ENCODE measurements at regions not wholly inside any gene's neighbourhood (a gene's known extent, or its start where the extent isn't known, plus 50 kb on each side); places are given as distances from the start of the nearest gene placed in this dataset.
A peak's percentile ranks its signal among the peaks of the same experiment; 100 is the strongest.

DNA sequence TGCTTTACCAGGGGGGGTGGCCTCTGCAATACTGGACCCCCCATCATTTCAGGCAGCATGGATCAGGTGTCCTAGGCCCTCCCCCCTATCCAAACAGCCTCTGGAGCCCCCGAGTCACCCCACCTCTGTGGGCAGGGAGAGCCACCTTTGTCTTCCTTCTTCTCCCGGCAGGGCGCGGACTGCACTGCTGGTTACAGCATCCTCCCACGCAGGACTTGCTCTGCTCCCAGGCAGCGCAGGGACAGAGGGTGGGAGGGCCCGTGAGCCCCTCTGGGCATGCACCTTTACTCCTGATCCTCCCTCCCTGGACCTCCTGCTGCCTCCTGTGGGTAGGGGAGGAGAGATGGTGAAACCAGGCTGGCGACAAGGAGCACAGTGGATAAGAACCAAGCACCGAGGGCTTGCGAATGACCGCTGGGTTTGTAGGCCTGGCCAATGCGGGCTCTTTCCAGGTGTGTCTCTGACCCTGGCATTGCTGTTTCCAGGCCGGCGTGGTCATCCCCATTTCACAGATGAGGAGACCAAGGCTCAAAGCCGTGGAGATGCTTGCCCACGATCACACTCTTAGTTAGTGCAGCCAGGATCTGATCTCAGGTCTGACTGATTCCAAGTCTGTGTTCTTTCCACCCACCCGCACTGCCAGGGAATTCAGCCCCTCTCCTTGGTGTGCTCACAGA lies 73.6 kb upstream of the TARDBP start:
- no peak for DNase-seq (ENCODE audit: low spot score)
- in situ Hi-C loops (cut with MboI; ENCODE audit: low sequenced_read_pairs, unreplicated experiment), result loop anchor here (25.0 kb wide), 1 partner anchor 427 kb away; no protein-coding TSS in a partner anchor
- TF ChIP-seq, protein P1, sequence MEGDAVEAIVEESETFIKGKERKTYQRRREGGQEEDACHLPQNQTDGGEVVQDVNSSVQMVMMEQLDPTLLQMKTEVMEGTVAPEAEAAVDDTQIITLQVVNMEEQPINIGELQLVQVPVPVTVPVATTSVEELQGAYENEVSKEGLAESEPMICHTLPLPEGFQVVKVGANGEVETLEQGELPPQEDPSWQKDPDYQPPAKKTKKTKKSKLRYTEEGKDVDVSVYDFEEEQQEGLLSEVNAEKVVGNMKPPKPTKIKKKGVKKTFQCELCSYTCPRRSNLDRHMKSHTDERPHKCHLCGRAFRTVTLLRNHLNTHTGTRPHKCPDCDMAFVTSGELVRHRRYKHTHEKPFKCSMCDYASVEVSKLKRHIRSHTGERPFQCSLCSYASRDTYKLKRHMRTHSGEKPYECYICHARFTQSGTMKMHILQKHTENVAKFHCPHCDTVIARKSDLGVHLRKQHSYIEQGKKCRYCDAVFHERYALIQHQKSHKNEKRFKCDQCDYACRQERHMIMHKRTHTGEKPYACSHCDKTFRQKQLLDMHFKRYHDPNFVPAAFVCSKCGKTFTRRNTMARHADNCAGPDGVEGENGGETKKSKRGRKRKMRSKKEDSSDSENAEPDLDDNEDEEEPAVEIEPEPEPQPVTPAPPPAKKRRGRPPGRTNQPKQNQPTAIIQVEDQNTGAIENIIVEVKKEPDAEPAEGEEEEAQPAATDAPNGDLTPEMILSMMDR (IDR thresholded peaks at IDR 0.05; ENCODE audit: borderline replicate concordance, control extremely low read depth, extremely low read depth, insufficient read depth, missing control alignments), result no peak

DNA sequence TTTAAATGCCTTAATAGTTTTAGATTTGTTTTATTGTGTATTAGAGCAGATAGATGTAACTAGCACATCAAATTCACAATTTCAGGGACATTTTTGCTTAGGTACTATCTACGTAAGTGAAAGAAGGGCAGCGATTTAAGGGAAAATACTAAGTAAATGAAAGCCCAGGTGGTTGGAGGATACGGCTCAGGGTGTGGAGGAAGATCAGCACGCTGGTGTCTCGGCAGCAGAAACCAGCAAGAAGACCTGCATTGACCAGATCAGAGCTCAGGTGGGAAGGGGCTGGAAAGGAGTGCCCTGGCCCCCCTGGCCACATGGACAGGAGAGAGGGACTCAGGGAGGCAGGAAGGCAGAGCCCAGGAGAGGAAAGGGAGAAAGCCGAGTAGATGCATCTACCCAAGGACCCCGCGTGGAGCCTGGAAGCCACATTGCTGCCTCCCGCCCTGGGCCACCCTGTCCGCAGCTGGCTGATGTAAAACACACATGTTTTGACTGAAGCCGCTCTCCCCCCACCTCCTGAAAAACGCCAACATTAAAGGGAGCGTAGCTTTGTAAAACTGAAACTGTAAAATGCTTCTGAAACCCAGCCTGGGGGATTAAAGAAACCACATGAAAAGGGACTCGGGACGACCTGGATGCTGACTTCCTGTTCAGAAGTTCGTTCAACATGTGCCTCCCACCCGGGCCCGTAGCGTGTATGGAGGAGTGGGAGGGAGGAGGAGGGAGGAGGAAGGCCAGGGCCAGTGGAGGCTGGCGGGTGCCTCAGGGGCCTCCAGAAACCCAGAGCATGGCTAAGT lies 72.6 kb upstream of the TARDBP start:
- in situ Hi-C loops (cut with MboI; ENCODE audit: low sequenced_read_pairs, unreplicated experiment), result loop anchor here (25.0 kb wide), 1 partner anchor 428 kb away; no protein-coding TSS in a partner anchor
- TF ChIP-seq, protein P1 (IDR thresholded peaks at IDR 0.05; ENCODE audit: borderline replicate concordance, control extremely low read depth, extremely low read depth, insufficient read depth, missing control alignments), result no peak
- DNase-seq (ENCODE audit: low spot score), result peak; percentile 85

DNA sequence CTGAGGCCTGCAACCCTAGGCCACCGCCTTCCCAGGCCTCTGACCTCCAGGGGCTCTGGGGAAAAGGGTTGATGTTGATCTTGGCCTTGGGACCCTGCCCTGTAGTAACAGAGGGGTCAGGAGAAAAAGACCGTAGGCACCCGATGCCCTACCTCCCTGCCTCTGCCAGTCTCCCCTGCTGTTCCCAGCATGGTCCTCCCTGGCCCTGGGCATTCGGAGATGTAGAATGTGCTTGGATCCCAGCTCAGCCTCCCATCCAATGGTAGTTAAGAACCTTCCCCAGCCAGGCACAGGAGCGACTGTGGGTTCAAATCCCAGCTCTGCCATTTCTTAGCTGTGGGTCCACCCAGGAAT lies 72.0 kb upstream of the TARDBP start:
- in situ Hi-C loops (cut with MboI; ENCODE audit: low sequenced_read_pairs, unreplicated experiment), result loop anchor here (25.0 kb wide), 1 partner anchor 428 kb away; no protein-coding TSS in a partner anchor
- no peak for DNase-seq (ENCODE audit: low spot score)
- TF ChIP-seq, protein P1 (IDR thresholded peaks at IDR 0.05; ENCODE audit: borderline replicate concordance, control extremely low read depth, extremely low read depth, insufficient read depth, missing control alignments), result no peak

DNA sequence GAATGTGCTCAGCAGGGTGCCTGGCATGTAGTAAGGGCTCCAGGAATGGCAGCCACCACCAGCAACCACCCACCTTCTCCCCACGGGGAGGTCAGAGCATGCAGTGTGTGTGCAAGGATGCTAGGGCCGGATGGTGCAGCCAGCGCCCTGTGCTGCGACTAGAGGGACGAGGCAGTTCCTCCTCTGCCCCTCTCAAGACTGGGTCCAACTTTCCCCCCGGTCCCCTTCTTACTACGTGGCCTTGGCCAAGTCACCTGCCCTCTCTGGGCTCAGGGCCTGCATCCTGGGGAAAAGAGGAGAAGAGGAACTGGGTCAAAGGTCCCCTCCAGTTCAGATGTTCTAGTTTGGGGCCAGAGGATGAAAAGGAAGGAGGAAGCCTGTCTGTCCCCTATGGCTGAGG lies 71.6 kb upstream of the TARDBP start:
- TF ChIP-seq, protein P1 (IDR thresholded peaks at IDR 0.05; ENCODE audit: borderline replicate concordance, control extremely low read depth, extremely low read depth, insufficient read depth, missing control alignments), result no peak
- in situ Hi-C loops (cut with MboI; ENCODE audit: low sequenced_read_pairs, unreplicated experiment), result loop anchor here (25.0 kb wide), 1 partner anchor 429 kb away; no protein-coding TSS in a partner anchor

DNA sequence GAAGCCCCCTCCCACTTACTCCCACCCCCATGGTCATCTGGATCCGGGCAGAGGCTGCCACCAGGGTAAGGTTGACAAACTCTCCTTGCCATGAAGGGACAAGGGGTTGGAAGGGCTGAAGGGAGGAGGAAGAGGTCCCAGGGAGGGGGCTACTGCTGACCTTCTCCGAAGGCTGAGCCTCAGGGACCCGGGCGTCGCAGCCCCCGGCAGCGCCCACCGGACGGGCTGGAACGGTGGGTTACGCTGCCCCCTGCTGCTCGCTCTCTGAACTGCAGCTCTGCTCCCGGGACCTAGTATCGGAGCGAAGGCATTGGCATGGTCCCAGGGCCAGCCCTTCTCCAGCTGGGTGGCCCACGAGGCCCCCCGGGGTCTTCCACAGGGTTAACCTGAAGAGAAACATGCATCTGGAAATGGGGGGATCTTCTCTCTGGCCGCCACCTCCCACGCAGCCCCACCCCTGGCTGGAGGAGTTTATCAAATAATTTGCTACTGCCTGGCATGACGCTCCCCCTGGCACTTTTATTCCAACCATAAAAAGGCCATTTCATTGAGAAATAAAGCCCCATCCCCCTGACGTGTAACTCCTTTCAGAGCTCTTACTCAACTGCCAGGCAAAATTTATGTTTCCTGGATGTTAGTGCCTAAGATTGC lies 70.4 kb upstream of the TARDBP start:
- TF ChIP-seq, protein P1 (IDR thresholded peaks at IDR 0.05; ENCODE audit: borderline replicate concordance, control extremely low read depth, extremely low read depth, insufficient read depth, missing control alignments), result peak; percentile 90
- DNase-seq (ENCODE audit: low spot score), result peak; percentile 87
- in situ Hi-C loops (cut with MboI; ENCODE audit: low sequenced_read_pairs, unreplicated experiment), result loop anchor here (25.0 kb wide), 1 partner anchor 430 kb away; no protein-coding TSS in a partner anchor

More for the DNA sequence above, 71.6 kb upstream of the TARDBP start:
- no peak for DNase-seq (ENCODE audit: low spot score)

DNA sequence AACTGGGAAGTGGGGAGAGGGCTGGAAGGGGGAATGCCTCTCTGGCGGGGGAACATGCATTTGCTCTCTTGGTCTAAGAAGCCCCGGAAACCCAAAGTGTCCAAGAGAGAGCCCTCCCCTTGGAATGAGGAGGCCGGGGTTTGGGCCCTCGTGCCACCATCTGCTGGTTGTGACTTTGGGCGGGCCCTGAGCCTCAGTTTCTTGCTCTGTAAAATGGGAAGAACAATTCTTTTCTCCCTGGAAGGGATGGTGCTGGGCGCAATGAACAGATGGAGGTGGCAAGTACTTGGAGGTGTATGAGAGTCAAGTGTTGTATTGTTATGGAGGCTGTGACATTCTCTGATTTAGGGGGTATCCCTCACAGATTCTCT lies 69.9 kb upstream of the TARDBP start:
- TF ChIP-seq, protein P1 (IDR thresholded peaks at IDR 0.05; ENCODE audit: borderline replicate concordance, control extremely low read depth, extremely low read depth, insufficient read depth, missing control alignments), result no peak
- DNase-seq (ENCODE audit: low spot score), result no peak
- in situ Hi-C loops (cut with MboI; ENCODE audit: low sequenced_read_pairs, unreplicated experiment), result loop anchor here (25.0 kb wide), 1 partner anchor 430 kb away; no protein-coding TSS in a partner anchor

All from GM13976 (cell line).